ENCODE measurements at regions not wholly inside any gene's neighbourhood (a gene's known extent, or its start where the extent isn't known, plus 50 kb on each side); places are given as distances from the start of the nearest gene placed in this dataset.

DNA sequence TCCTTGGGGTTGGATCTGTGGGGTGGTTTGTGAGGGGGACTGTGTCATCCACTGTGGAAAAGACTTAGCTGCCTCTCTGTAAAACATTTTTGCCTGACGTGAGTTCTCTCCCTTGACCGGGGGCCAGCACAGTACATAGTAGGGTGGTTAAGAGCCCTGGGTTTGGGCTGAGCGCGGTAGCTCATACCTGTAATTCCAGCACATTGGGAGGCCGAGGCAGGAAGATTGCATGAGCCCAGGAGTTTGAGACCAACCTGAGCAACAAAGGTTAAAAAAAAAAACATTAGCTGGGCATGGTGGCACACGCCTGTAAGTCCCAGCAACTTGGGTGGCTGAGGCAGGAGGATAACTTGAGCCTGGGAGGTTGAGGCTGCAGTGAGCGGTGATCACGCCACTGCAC is 74.7 kb upstream of the WNT7B start:
- TF ChIP-seq, protein P1, sequence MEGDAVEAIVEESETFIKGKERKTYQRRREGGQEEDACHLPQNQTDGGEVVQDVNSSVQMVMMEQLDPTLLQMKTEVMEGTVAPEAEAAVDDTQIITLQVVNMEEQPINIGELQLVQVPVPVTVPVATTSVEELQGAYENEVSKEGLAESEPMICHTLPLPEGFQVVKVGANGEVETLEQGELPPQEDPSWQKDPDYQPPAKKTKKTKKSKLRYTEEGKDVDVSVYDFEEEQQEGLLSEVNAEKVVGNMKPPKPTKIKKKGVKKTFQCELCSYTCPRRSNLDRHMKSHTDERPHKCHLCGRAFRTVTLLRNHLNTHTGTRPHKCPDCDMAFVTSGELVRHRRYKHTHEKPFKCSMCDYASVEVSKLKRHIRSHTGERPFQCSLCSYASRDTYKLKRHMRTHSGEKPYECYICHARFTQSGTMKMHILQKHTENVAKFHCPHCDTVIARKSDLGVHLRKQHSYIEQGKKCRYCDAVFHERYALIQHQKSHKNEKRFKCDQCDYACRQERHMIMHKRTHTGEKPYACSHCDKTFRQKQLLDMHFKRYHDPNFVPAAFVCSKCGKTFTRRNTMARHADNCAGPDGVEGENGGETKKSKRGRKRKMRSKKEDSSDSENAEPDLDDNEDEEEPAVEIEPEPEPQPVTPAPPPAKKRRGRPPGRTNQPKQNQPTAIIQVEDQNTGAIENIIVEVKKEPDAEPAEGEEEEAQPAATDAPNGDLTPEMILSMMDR (IDR thresholded peaks at IDR 0.05; ENCODE audit: low read depth, low read length, poor library complexity, severe bottlenecking): no peak
- no peak for TF ChIP-seq EZH2phosphoT487 (IDR thresholded peaks at IDR 0.05; ENCODE audit: borderline replicate concordance, low read length)
